ENCODE measurements at regions not wholly inside any gene's neighbourhood (a gene's known extent, or its start where the extent isn't known, plus 50 kb on each side); places are given as distances from the start of the nearest gene placed in this dataset.

- no peaks in the 10 kb centered on the region for H3K27me3 ChIP-seq
- H3K36me3 ChIP-seq = no peaks in the 10 kb centered on the region
- no peak overlapping the region for H3K27ac ChIP-seq
- DNase-seq = no peak
- TF ChIP-seq POLR2A (IDR thresholded peaks at IDR 0.05) (no peak), CTCF (IDR thresholded peaks at IDR 0.05) (no peak)
- no peaks in the 10 kb centered on the region for H3K4me1 ChIP-seq
- H3K4me3 ChIP-seq = no peak overlapping the region
- H3K9me3 ChIP-seq = no peaks in the 10 kb centered on the region
These were observed 205.6 kb upstream of the SOX5 start for GRCh38 chr12:24155042-24155441.

GRCh38 chr12:24153079-24153478 lies 203.6 kb upstream of the SOX5 start:
- Histone ChIP-seq H3K27me3 (no peaks in the 10 kb centered on the region), H3K4me3 (no peak overlapping the region), H3K27ac (no peak overlapping the region), H3K9me3 (no peaks in the 10 kb centered on the region), H3K36me3 (no peaks in the 10 kb centered on the region), H3K4me1 (no peaks in the 10 kb centered on the region)
- no peak for DNase-seq
- TF ChIP-seq POLR2A (IDR thresholded peaks at IDR 0.05) (no peak), CTCF (IDR thresholded peaks at IDR 0.05) (no peak)

- Histone ChIP-seq H3K27me3 (no peaks in the 10 kb centered on the region), H3K36me3 (no peaks in the 10 kb centered on the region), H3K4me1 (no peaks in the 10 kb centered on the region), H3K9me3 (no peaks in the 10 kb centered on the region), H3K4me3 (no peak overlapping the region), H3K27ac (no peak overlapping the region)
- DNase-seq = no peak
- TF ChIP-seq CTCF (IDR thresholded peaks at IDR 0.05) (no peak), POLR2A (IDR thresholded peaks at IDR 0.05) (no peak)
These were observed 202.8 kb upstream of the SOX5 start for GRCh38 chr12:24152270-24152669.

GRCh38 chr12:24143928-24144327 lies 194.5 kb upstream of the SOX5 start:
- DNase-seq = no peak
- H3K36me3 ChIP-seq = no peaks in the 10 kb centered on the region
- no peak overlapping the region for H3K27ac ChIP-seq
- no peak overlapping the region for H3K4me3 ChIP-seq
- no peaks in the 10 kb centered on the region for H3K27me3 ChIP-seq
- TF ChIP-seq POLR2A (IDR thresholded peaks at IDR 0.05) (no peak), CTCF (IDR thresholded peaks at IDR 0.05) (no peak)
- H3K4me1 ChIP-seq = no peaks in the 10 kb centered on the region
- H3K9me3 ChIP-seq = no peaks in the 10 kb centered on the region

- Histone ChIP-seq H3K27me3 (no peaks in the 10 kb centered on the region), H3K4me3 (no peak overlapping the region), H3K27ac (no peak overlapping the region), H3K9me3 (no peaks in the 10 kb centered on the region), H3K36me3 (no peaks in the 10 kb centered on the region), H3K4me1 (peaks cover 0 to 5% (median 0%) of the 10 kb centered on the region in 4 donors)
- TF ChIP-seq CTCF (IDR thresholded peaks at IDR 0.05) = no peak
- TF ChIP-seq POLR2A (IDR thresholded peaks at IDR 0.05) = no peak
- no peak for DNase-seq
These were observed 189.6 kb upstream of the SOX5 start for GRCh38 chr12:24139035-24139434.

GRCh38 chr12:24138041-24138440 lies 188.6 kb upstream of the SOX5 start:
- Histone ChIP-seq H3K4me1 (peaks cover 0 to 5% (median 0%) of the 10 kb centered on the region in 4 donors), H3K27ac (no peak overlapping the region), H3K9me3 (no peaks in the 10 kb centered on the region), H3K36me3 (no peaks in the 10 kb centered on the region), H3K27me3 (no peaks in the 10 kb centered on the region), H3K4me3 (no peak overlapping the region)
- TF ChIP-seq CTCF (IDR thresholded peaks at IDR 0.05) (no peak), POLR2A (IDR thresholded peaks at IDR 0.05) (no peak)
- no peak for DNase-seq
